ENCODE measurements at regions not wholly inside any gene's neighbourhood (a gene's known extent, or its start where the extent isn't known, plus 50 kb on each side); places are given as distances from the start of the nearest gene placed in this dataset.

DNA sequence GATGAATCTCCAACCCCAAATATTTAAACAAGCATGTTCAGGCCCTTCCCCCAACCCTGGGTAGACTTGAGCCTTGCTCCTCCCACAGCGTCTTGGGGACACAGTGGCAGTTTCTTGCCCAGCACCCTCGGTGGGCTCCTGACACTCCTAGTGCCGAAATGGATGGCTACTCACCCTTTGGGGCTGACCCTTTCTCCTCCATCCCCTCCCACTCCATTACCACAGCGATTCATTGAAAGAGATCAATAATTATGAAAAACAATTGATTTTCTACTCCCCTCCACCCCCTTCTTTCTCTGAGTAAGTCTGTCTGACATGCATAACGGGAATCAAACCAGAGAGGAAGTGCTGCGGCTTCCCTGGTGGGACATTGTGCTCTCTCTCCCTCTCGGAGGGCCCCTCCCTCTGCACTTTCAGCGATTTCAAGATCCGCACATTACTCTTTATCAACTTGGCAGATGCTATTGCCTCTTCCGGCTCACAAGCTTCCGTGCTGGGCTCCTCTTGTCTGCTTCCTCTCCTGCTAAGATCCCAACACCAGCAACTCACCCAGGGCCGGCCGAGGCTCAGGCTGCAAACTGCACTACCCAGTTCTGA is 79.0 kb upstream of the PLXNA4 start:
- TF ChIP-seq, protein P1, sequence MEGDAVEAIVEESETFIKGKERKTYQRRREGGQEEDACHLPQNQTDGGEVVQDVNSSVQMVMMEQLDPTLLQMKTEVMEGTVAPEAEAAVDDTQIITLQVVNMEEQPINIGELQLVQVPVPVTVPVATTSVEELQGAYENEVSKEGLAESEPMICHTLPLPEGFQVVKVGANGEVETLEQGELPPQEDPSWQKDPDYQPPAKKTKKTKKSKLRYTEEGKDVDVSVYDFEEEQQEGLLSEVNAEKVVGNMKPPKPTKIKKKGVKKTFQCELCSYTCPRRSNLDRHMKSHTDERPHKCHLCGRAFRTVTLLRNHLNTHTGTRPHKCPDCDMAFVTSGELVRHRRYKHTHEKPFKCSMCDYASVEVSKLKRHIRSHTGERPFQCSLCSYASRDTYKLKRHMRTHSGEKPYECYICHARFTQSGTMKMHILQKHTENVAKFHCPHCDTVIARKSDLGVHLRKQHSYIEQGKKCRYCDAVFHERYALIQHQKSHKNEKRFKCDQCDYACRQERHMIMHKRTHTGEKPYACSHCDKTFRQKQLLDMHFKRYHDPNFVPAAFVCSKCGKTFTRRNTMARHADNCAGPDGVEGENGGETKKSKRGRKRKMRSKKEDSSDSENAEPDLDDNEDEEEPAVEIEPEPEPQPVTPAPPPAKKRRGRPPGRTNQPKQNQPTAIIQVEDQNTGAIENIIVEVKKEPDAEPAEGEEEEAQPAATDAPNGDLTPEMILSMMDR (IDR thresholded peaks at IDR 0.05): no peak
- no peak for TF ChIP-seq POLR2A (IDR thresholded peaks at IDR 0.05)

Measured in uterus (tissue), 2 donors.